HEK293 (cell line): ENCODE measurements at regions not wholly inside any gene's neighbourhood (a gene's known extent, or its start where the extent isn't known, plus 50 kb on each side); places are given as distances from the start of the nearest gene placed in this dataset.

ENCODE experiments used
- CTCF ChIP-seq: fragments of 450-650 bp; formaldehyde crosslinking; IDR thresholded peaks from 2 replicates; pipeline ENCODE4 v1.5.1; 2016; ENCODE audit warnings: missing biosample characterization, missing genetic modification characterization
- GFI1B ChIP-seq: fragments of 450-650 bp; formaldehyde crosslinking; IDR thresholded peaks from 2 replicates; pipeline ENCODE4 v1.5.1; 2016; ENCODE audit warnings: missing biosample characterization, missing genetic modification characterization
- KLF16 ChIP-seq: fragments of 450-650 bp; formaldehyde crosslinking; IDR thresholded peaks from 2 replicates; pipeline ENCODE4 v1.5.1; 2017; ENCODE audit warnings: missing biosample characterization, missing genetic modification characterization
- MEIS1 ChIP-seq: sonication (generic); formaldehyde crosslinking; IDR thresholded peaks from 2 replicates; pipeline ENCODE4 v1.8.1; 2022; ENCODE audit warnings: missing genetic modification reagents, mild to moderate bottlenecking, borderline replicate concordance
- ZBTB8A ChIP-seq: fragments of 450-650 bp; formaldehyde crosslinking; IDR thresholded peaks from 2 replicates; pipeline ENCODE4 v1.5.1; 2016; ENCODE audit warnings: missing biosample characterization, missing genetic modification characterization
- ZFP41 ChIP-seq: fragments of 450-650 bp; formaldehyde crosslinking; IDR thresholded peaks from 2 replicates; pipeline ENCODE4 v1.5.1; 2016; ENCODE audit warnings: missing biosample characterization, missing genetic modification characterization, borderline replicate concordance
- ZNF140 ChIP-seq: fragments of 450-650 bp; formaldehyde crosslinking; IDR thresholded peaks from 2 replicates; pipeline ENCODE4 v1.5.1; 2016; ENCODE audit warnings: missing biosample characterization, missing genetic modification characterization
- ZNF274 ChIP-seq, 2 experiments: fragments of 200-500 bp in 1 of 2; fragments of 450-650 bp in 1 of 2; sonication (Bioruptor generic) in 1 of 2; formaldehyde crosslinking in 1 of 2; IDR thresholded peaks; 2 replicates each; pipeline versions ENCODE4 v1.5.1 to v1.6.1; 2014 to 2016; ENCODE audit warnings: borderline replicate concordance in 1 of 2, inconsistent platforms in 1 of 2, low read length in 1 of 2, missing biosample characterization in 1 of 2, missing genetic modification characterization in 1 of 2
- ZNF623 ChIP-seq: fragments of 450-650 bp; formaldehyde crosslinking; IDR thresholded peaks from 2 replicates; pipeline ENCODE4 v1.5.1; 2016; ENCODE audit warnings: missing biosample characterization, missing genetic modification characterization
- ZNF701 ChIP-seq: fragments of 450-650 bp; formaldehyde crosslinking; IDR thresholded peaks from 2 replicates; pipeline ENCODE4 v1.5.1; 2016; ENCODE audit warnings: missing biosample characterization, missing genetic modification characterization
- ZNF830 ChIP-seq: fragments of 450-650 bp; IDR thresholded peaks from 2 replicates; pipeline ENCODE4 v1.5.0; 2018; ENCODE audit warnings: missing biosample characterization, missing genetic modification characterization, low read depth, mild to moderate bottlenecking, moderate library complexity

- peak; percentile 95 for TF ChIP-seq CTCF (tag by site-specific recombination)
- TF ChIP-seq GFI1B (tag by site-specific recombination), result no peak
- no peak for TF ChIP-seq KLF16 (tag by site-specific recombination)
- TF ChIP-seq ZNF140 (tag by site-specific recombination), result no peak
- no peak for TF ChIP-seq ZBTB8A (tag by site-specific recombination)
- no peak for TF ChIP-seq ZNF701 (tag by site-specific recombination)
- TF ChIP-seq ZNF830 (tag by site-specific recombination), result no peak
- TF ChIP-seq ZFP41 (tag by site-specific recombination), result no peak
- no peak for TF ChIP-seq ZNF274 (IDR thresholded peaks at IDR 0.05; ENCODE audit: low read length)
- TF ChIP-seq ZNF274 (tag by site-specific recombination; IDR thresholded peaks at IDR 0.05; ENCODE audit: borderline replicate concordance), result no peak
- TF ChIP-seq MEIS1 (CRISPR knock-in tag), result no peak
- no peak for TF ChIP-seq ZNF623 (tag by site-specific recombination)
These were observed 52.7 kb upstream of the CD34 start for GRCh38 chr1:207963427-207964194.
